K562 (cell line): ENCODE measurements at regions not wholly inside any gene's neighbourhood (a gene's known extent, or its start where the extent isn't known, plus 50 kb on each side); places are given as distances from the start of the nearest gene placed in this dataset.
"Not testable (repeated sequence)": the region's sequence is repeated elsewhere in the genome, so short reads cannot be mapped to it uniquely, and the experiment has no call there.

Source experiments
- ATAC-seq: fragments of 200-7000 bp; cut with Tn5 transposase; 3 replicates; pipeline ENCODE4 v1.9.1; 2020; ENCODE audit warnings: moderate library complexity
- BruUV-seq: library from RNA; stranded (reverse); fragments of 400-500 nt; replicated peaks from 2 replicates; lab custom pipeline; 2021; lab: Mats Ljungman, UMichigan
- CTCF ChIA-PET: fragments of 300-600 bp; formaldehyde crosslinking; extraction: SDS; loops from one replicate; lab custom pipeline; 2021; ENCODE audit warnings: low intra/inter-chr PET ratio; lab: Yijun Ruan, JAX
- POLR2A ChIA-PET: fragments of 300-600, 350-650 bp; sonication (Branson Sonifier 250); formaldehyde crosslinking; extraction: SDS; loops from one replicate; lab custom pipeline; 2021; ENCODE audit warnings: antibody characterized with exemption, inconsistent platforms; lab: Yijun Ruan, JAX
- DNase-seq, 4 experiments: peaks; one replicate each; pipeline versions ENCODE4 v3.0.0 to v3.0.0-alpha.2; 2011 to 2018; ENCODE audit warnings: low spot score in 3 of 4, mixed read lengths in 3 of 4; ENCODE audit errors: extremely low read depth in 1 of 4
- FAIRE-seq: peaks from 2 replicates; lab custom pipeline; 2011; peaks lifted over from hg19 to GRCh38; lab: Jason Lieb, UNC
- H2AFZ ChIP-seq: 2 replicates; pipeline ENCODE4 v1.6.0; 2011; ENCODE audit warnings: low read depth, low read length, control low read depth, inconsistent platforms
- H3K27ac ChIP-seq: fragments of 200-600 bp; 3 replicates; pipeline ENCODE4 v1.8.0; 2011; ENCODE audit warnings: low read depth, mild to moderate bottlenecking, control low read depth, inconsistent platforms, low read length, moderate library complexity, mixed read lengths; ENCODE audit errors: extremely low read depth
- H3K27me3 ChIP-seq, 2 experiments: fragments of 300-600 bp in 1 of 2; 2 replicates in 1 of 2; 3 replicates in 1 of 2; pipeline versions ENCODE4 v1.6.0 to v1.8.0; 2011; ENCODE audit warnings: inconsistent platforms in 2 of 2, low read length in 2 of 2, mild to moderate bottlenecking in 1 of 2, mixed read lengths in 1 of 2, moderate library complexity in 1 of 2; ENCODE audit not compliant: control insufficient read depth in 2 of 2, insufficient read depth in 2 of 2
- H3K36me3 ChIP-seq: fragments of 300-600 bp; 3 replicates; pipeline ENCODE4 v1.8.0; 2011; ENCODE audit warnings: mild to moderate bottlenecking, low read length, inconsistent platforms; ENCODE audit not compliant: control insufficient read depth, insufficient read depth
- H3K4me1 ChIP-seq, 2 experiments: fragments of 200-600 bp in 1 of 2; replicated peaks in 1 of 2; 2 replicates in 1 of 2; 3 replicates in 1 of 2; pipeline versions ENCODE4 v1.5.1 to v1.8.0; 2011; ENCODE audit warnings: inconsistent platforms in 2 of 2, low read length in 2 of 2, mild to moderate bottlenecking in 1 of 2, mixed read lengths in 1 of 2, moderate library complexity in 1 of 2; ENCODE audit not compliant: control insufficient read depth in 2 of 2, insufficient read depth in 2 of 2
- H3K4me2 ChIP-seq: 2 replicates; pipeline ENCODE4 v1.6.1; 2011; ENCODE audit warnings: low read length, control low read depth, inconsistent platforms, mixed read lengths; ENCODE audit not compliant: insufficient read depth
- H3K4me3 ChIP-seq: fragments of 200-600 bp; sonication (generic), shearing (Covaris generic); 2 replicates; pipeline ENCODE4 v1.5.1; 2016; ENCODE audit warnings: control low read depth, inconsistent platforms
- H3K79me2 ChIP-seq: fragments of 200-600 bp; 3 replicates; pipeline ENCODE4 v1.8.0; 2011; ENCODE audit warnings: low read length, inconsistent platforms; ENCODE audit not compliant: control insufficient read depth, insufficient read depth
- H3K9ac ChIP-seq, 2 experiments: 2 replicates each; pipeline versions ENCODE4 v1.6.0 to v1.6.1; 2011; ENCODE audit warnings: low read depth in 2 of 2, low read length in 2 of 2, control low read depth in 1 of 2, inconsistent platforms in 1 of 2, mild to moderate bottlenecking in 1 of 2, mixed read lengths in 1 of 2; ENCODE audit not compliant: insufficient read depth in 1 of 2
- H3K9me1 ChIP-seq: one replicate; pipeline ENCODE4 v1.6.0; 2011; ENCODE audit warnings: inconsistent platforms, mild to moderate bottlenecking, low read length, moderate library complexity; ENCODE audit not compliant: control insufficient read depth, insufficient read depth
- H3K9me3 ChIP-seq: replicated peaks from 2 replicates; pipeline ENCODE4 v1.5.1; 2011; ENCODE audit warnings: low read depth, low read length, inconsistent platforms; ENCODE audit not compliant: control insufficient read depth, insufficient read depth
- H4K20me1 ChIP-seq: replicated peaks from 2 replicates; pipeline ENCODE4 v1.6.1; 2011; ENCODE audit warnings: low read length, inconsistent platforms, mixed read lengths; ENCODE audit not compliant: control insufficient read depth, insufficient read depth
- CREM ChIP-seq: IDR thresholded peaks from 2 replicates; pipeline ENCODE4 v1.6.1; 2014; ENCODE audit warnings: antibody characterized with exemption, low read depth
- CXXC5 ChIP-seq: fragments of 250-450 bp; sonication (Bioruptor Pico); IDR thresholded peaks from 2 replicates; pipeline ENCODE4 v1.8.0; 2022; ENCODE audit warnings: inconsistent platforms, mild to moderate bottlenecking, moderate library complexity
- GABPA ChIP-seq: fragments of 200-800 bp; sonication (Bioruptor generic); conservative IDR thresholded peaks from 2 replicates; pipeline ENCODE4 v1.6.1; 2016; ENCODE audit warnings: low read depth, missing genetic modification characterization, missing compliant biosample characterization
- MAZ ChIP-seq, 2 experiments: fragments of 450-650 bp in 1 of 2; sonication (generic) in 1 of 2; formaldehyde crosslinking; IDR thresholded peaks in 1 of 2; conservative IDR thresholded peaks in 1 of 2; 2 replicates each; pipeline versions ENCODE4 v1.4.0 to v1.5.0; 2020; ENCODE audit warnings: mild to moderate bottlenecking in 1 of 2, missing genetic modification reagents in 1 of 2
- MYC ChIP-seq, 2 experiments: fragments of 250-450 bp in 1 of 2; sonication (Bioruptor Pico) in 1 of 2; IDR thresholded peaks; 2 replicates each; pipeline versions ENCODE4 v1.5.1 to v1.6.1; 2012 to 2021; ENCODE audit warnings: low read depth in 2 of 2, borderline replicate concordance in 1 of 2, improper control_type of control experiment in 1 of 2, low read length in 1 of 2, mild to moderate bottlenecking in 1 of 2, moderate library complexity in 1 of 2
- POLR2G ChIP-seq: fragments of 200-400 bp; formaldehyde crosslinking; IDR thresholded peaks from 2 replicates; pipeline ENCODE4 v1.6.1; 2017; ENCODE audit warnings: low read depth, mild to moderate bottlenecking, antibody characterized with exemption, low read length, moderate library complexity
- RB1 ChIP-seq: fragments of 450-650 bp; IDR thresholded peaks from 2 replicates; pipeline ENCODE4 v1.6.1; 2017; ENCODE audit warnings: low read depth, mild to moderate bottlenecking
- RBFOX2 ChIP-seq: fragments of 200-400 bp; formaldehyde crosslinking; IDR thresholded peaks from 2 replicates; pipeline ENCODE4 v1.6.1; 2017; ENCODE audit warnings: low read depth, mild to moderate bottlenecking, low read length, moderate library complexity
- SMAD4 ChIP-seq: fragments of 250-450 bp; sonication (Bioruptor Pico); conservative IDR thresholded peaks from 2 replicates; pipeline ENCODE4 v1.8.0; 2021; ENCODE audit warnings: inconsistent platforms, mild to moderate bottlenecking, moderate library complexity
- SP1 ChIP-seq: sonication (generic); formaldehyde crosslinking; IDR thresholded peaks from 2 replicates; pipeline ENCODE4 v1.8.1; 2022; ENCODE audit warnings: mild to moderate bottlenecking, missing genetic modification reagents
- WGBS: fragments of 100-300 bp; shearing (Covaris generic); methylation state at CpG from one replicate; pipeline ENCODE4 v1.1.6; 2016; ENCODE audit warnings: low coverage, mixed read lengths; ENCODE audit not compliant: insufficient coverage; ENCODE audit errors: missing lambda C conversion rate; 5-methylcytosine and 5-hydroxymethylcytosine counted together
- in situ Hi-C: fragments of 300-500 bp; cut with MboI; formaldehyde crosslinking; loops from 4 replicates; pipeline ENCODE4 v1.15.0; 2018; ENCODE audit warnings: inconsistent platforms, mixed read lengths
- intact Hi-C: fragments of 100-400 bp; cut with micrococcal nuclease; formaldehyde crosslinking; loops from 2 replicates; pipeline ENCODE4 v1.14.2; 2022
- TF ChIP-seq, protein P1 (sequence below): sonication (generic); formaldehyde crosslinking; IDR thresholded peaks from 2 replicates; pipeline ENCODE4 v1.9.0; 2022; ENCODE audit warnings: mild to moderate bottlenecking, missing genetic modification reagents
- TF ChIP-seq, protein P2 (sequence below): fragments of 450-650 bp; IDR thresholded peaks from 2 replicates; pipeline ENCODE4 v1.7.1; 2018; ENCODE audit warnings: mild to moderate bottlenecking, low read depth; ENCODE audit not compliant: partially characterized antibody

DNA sequence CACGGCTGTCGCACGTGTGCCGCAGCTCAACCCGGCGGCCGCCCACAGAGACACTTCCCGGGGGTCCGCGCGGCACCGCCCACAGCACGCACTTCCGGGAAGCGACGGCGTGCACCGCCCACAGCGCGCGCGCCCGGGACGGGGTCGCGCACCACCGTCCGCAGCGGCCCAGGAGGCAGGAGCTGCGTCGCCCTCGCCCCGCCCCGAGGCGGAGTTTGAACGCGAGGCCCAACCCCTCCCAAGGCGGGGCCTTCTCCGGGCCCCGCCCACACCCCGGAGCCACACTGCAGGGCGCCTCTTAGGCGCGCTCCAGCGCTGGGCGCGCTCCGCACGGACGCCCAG is 5366.8 kb upstream of the TPTE start (continued):
- TF ChIP-seq RBFOX2 (peak; percentile 58), SP1 (peak; percentile 66), SMAD4 (CRISPR knock-in tag) (peak; percentile 48; the same call in 1 of the 2 replicates), MYC (IDR thresholded peaks at IDR 0.05; ENCODE audit: low read depth, low read length) (peak; percentile 49; the same call in 1 of the 2 replicates), GABPA (tag) (peak; percentile 75), CXXC5 (CRISPR knock-in tag) (peak; percentile 87), CREM (0 out of 2 replicates have a peak, but pooled peaks have one; percentile 23), POLR2G (peak; percentile 24; the same call in 1 of the 2 replicates), RB1 (peak; percentile 57; the same call in 1 of the 2 replicates), MAZ (CRISPR knock-in tag; conservative IDR thresholded peaks at IDR 0.05 in 1 of 2, IDR thresholded peaks at IDR 0.05 in 1 of 2) (peak in 1 of 2 experiments; percentile 57; a peak in 1 of 4 replicates)
- TF ChIP-seq MYC (CRISPR knock-in tag; IDR thresholded peaks at IDR 0.05; ENCODE audit: borderline replicate concordance, low read depth), result not testable (repeated sequence)
- TF ChIP-seq, protein P1, sequence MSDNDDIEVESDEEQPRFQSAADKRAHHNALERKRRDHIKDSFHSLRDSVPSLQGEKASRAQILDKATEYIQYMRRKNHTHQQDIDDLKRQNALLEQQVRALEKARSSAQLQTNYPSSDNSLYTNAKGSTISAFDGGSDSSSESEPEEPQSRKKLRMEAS (CRISPR knock-in tag), result 0 out of 2 replicates have a peak, but pooled peaks have one; percentile 15
- TF ChIP-seq, protein P2, sequence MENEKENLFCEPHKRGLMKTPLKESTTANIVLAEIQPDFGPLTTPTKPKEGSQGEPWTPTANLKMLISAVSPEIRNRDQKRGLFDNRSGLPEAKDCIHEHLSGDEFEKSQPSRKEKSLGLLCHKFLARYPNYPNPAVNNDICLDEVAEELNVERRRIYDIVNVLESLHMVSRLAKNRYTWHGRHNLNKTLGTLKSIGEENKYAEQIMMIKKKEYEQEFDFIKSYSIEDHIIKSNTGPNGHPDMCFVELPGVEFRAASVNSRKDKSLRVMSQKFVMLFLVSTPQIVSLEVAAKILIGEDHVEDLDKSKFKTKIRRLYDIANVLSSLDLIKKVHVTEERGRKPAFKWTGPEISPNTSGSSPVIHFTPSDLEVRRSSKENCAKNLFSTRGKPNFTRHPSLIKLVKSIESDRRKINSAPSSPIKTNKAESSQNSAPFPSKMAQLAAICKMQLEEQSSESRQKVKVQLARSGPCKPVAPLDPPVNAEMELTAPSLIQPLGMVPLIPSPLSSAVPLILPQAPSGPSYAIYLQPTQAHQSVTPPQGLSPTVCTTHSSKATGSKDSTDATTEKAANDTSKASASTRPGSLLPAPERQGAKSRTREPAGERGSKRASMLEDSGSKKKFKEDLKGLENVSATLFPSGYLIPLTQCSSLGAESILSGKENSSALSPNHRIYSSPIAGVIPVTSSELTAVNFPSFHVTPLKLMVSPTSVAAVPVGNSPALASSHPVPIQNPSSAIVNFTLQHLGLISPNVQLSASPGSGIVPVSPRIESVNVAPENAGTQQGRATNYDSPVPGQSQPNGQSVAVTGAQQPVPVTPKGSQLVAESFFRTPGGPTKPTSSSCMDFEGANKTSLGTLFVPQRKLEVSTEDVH, result peak; percentile 32

DNA sequence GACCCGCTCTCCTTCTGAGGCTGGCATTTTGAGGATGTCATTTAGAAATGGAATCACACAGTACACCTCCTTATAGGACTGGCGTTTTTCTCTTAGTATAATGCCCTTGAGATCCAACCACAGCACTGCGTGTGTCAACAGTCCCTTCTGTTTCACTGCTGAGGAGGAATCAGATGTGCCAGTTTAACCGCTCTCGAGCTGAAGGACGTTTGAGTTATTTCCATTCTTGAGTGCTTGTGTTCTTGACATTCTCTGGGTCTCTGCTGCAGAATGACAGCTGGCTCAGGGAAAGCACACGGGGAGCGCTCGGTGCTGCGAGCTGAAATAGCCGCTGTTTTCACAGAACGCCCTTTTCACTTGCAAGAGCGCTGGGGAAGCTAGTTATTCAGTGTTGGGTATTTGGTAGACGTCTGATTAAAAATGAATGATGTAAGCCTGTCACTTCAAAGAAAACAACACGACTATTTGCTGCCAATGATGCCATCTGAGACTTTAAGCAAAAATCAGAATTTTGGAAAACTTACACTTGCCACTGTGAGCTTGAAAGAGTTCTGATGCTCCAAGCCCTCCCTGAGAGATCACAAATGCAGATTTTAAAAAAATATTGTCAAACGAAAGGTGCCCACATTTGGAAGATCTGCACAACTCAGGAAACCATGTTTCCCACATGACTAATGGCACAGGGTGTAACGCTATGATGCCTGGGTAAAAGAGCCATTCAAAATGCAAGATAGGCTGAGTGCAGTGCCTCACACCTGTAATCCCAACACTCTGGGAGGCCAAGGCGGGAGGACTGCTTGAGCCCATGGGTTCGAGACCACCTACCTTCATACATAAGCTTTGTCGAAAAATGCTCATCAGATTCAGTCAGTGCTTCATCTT is 5358.4 kb upstream of the TPTE start:
- H3K79me2 ChIP-seq, BruUV-seq, H3K27me3 ChIP-seq, H3K4me2 ChIP-seq, H3K9me3 ChIP-seq, ATAC-seq, intact Hi-C loops, DNase-seq, CTCF ChIA-PET, H3K9ac ChIP-seq, H2AFZ ChIP-seq, H3K4me3 ChIP-seq, H3K9me1 ChIP-seq, H3K27ac ChIP-seq, POLR2A ChIA-PET, H3K4me1 ChIP-seq, H3K36me3 ChIP-seq, FAIRE-seq, in situ Hi-C loops, H4K20me1 ChIP-seq: not testable (repeated sequence)
- WGBS, result no CpG with 5 or more reads among the region's 20 CpGs
